Activated CD4-positive, alpha-beta T cell treated with anti-CD3 and anti-CD28 coated beads, Interleukin-2, amount 10 ng/mL, durations not matched to agents 7 days and 5 days (primary cell): ENCODE measurements at regions not wholly inside any gene's neighbourhood (a gene's known extent, or its start where the extent isn't known, plus 50 kb on each side); places are given as distances from the start of the nearest gene placed in this dataset.

Experiments
- CTCF ChIA-PET: fragments of 350-600 bp; sonication (Branson Sonifier 250); formaldehyde crosslinking; loops from one replicate; lab custom pipeline; 2021; ENCODE audit warnings: antibody characterized with exemption; lab: Charles Lee
- POLR2A ChIA-PET: fragments of 350-600 bp; sonication (Branson Sonifier 250); formaldehyde crosslinking; loops from one replicate; lab custom pipeline; 2021; ENCODE audit warnings: antibody characterized with exemption; lab: Charles Lee
- DNase-seq: peaks from one replicate; pipeline ENCODE4 v3.0.0-alpha.2; 2020
- H3K27ac Mint-ChIP-seq: one replicate; pipeline ENCODE4 v1.8.0; 2021; ENCODE audit warnings: mild to moderate bottlenecking, moderate library complexity, mixed read lengths
- H3K27me3 Mint-ChIP-seq: one replicate; pipeline ENCODE4 v1.8.0; 2021; ENCODE audit warnings: mixed read lengths
- H3K36me3 Mint-ChIP-seq: one replicate; pipeline ENCODE4 v1.8.0; 2021; ENCODE audit warnings: low read depth, mixed read lengths
- H3K4me1 Mint-ChIP-seq: one replicate; pipeline ENCODE4 v1.8.0; 2021; ENCODE audit warnings: mixed read lengths
- H3K4me3 Mint-ChIP-seq: one replicate; pipeline ENCODE4 v1.8.0; 2021; ENCODE audit warnings: mild to moderate bottlenecking, moderate library complexity, mixed read lengths
- H3K9me3 Mint-ChIP-seq: one replicate; pipeline ENCODE4 v1.8.0; 2021; ENCODE audit warnings: mixed read lengths

DNA sequence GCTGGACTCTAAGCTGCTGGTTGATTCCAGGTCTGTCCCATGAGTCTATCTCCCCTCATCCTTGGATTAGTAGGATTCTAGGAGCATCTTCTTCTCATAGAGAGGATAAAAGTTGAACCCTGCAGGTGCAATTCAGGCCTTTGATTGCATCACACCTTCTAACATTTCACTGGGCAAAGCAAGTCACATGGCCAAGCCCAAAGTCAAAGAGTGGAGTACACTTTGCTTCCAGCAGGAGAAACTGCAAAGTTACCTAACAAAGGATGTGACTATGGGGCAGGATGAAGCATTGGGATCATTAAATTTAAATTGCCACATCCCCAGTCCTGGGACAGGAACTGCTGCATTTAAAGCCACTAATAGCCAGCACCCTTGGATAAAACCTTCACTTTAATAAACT is 51.0 kb upstream of the EGFLAM start:
- H3K27ac Mint-ChIP-seq, result no peak overlapping the region
- H3K36me3 Mint-ChIP-seq, result no peaks in the 10 kb centered on the region
- DNase-seq, result no peak
- no peaks in the 10 kb centered on the region for H3K4me1 Mint-ChIP-seq
- no peaks in the 10 kb centered on the region for H3K9me3 Mint-ChIP-seq
- no peak overlapping the region for H3K4me3 Mint-ChIP-seq
- CTCF ChIA-PET, result interaction anchor here (0.7 kb wide), 1 partner anchor 15 kb away, joined by 3 read pairs; no protein-coding TSS in a partner anchor
- H3K27me3 Mint-ChIP-seq, result peaks cover 11% of the 10 kb centered on the region
- POLR2A ChIA-PET, result no interaction called here

- Mint-ChIP-seq H3K4me3 (no peak overlapping the region), H3K27ac (no peak overlapping the region), H3K9me3 (no peaks in the 10 kb centered on the region), H3K27me3 (peaks cover 9% of the 10 kb centered on the region), H3K36me3 (no peaks in the 10 kb centered on the region), H3K4me1 (no peaks in the 10 kb centered on the region)
- POLR2A ChIA-PET, result no interaction called here
- CTCF ChIA-PET, result no interaction called here
- DNase-seq, result no peak
Measured at GRCh38 chr5:38202741-38203140, 55.6 kb upstream of the EGFLAM start.

GRCh38 chr5:38200872-38201557 is 57.3 kb upstream of the EGFLAM start:
- Mint-ChIP-seq H3K27ac (no peak overlapping the region), H3K27me3 (peaks cover 5% of the 10 kb centered on the region), H3K4me3 (no peak overlapping the region), H3K36me3 (no peaks in the 10 kb centered on the region), H3K9me3 (no peaks in the 10 kb centered on the region), H3K4me1 (no peaks in the 10 kb centered on the region)
- DNase-seq, result no peak
- ChIA-PET POLR2A (no interaction called here), CTCF (interaction anchor here (0.5 kb wide), 1 partner anchor 1072 kb away, joined by 4 read pairs; no protein-coding TSS in a partner anchor)

DNA sequence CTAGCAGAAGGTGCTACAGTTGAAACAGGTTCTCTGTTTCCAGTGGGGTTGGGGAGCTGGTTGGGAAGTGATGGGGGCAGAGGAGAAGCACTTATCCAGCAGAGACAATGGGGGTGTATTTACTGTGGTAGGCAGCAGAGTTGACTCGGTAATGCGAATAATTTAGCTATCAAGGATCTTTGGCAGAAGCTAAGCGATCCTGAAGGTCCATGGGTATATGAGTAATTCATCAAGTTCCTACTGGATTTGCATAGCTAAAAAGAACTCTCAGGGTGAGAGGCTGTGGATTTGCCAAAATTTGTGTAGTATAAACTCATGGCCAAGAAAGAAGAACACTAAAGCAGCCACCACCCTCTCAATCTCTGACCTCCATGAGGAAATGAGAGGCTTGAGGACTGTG is 61.2 kb upstream of the EGFLAM start:
- H3K4me3 Mint-ChIP-seq, result no peak overlapping the region
- DNase-seq, result no peak
- peaks cover 23% of the 10 kb centered on the region for H3K27me3 Mint-ChIP-seq
- H3K27ac Mint-ChIP-seq, result no peak overlapping the region
- ChIA-PET CTCF (no interaction called here), POLR2A (no interaction called here)
- no peaks in the 10 kb centered on the region for H3K4me1 Mint-ChIP-seq
- no peaks in the 10 kb centered on the region for H3K9me3 Mint-ChIP-seq
- no peaks in the 10 kb centered on the region for H3K36me3 Mint-ChIP-seq

DNA sequence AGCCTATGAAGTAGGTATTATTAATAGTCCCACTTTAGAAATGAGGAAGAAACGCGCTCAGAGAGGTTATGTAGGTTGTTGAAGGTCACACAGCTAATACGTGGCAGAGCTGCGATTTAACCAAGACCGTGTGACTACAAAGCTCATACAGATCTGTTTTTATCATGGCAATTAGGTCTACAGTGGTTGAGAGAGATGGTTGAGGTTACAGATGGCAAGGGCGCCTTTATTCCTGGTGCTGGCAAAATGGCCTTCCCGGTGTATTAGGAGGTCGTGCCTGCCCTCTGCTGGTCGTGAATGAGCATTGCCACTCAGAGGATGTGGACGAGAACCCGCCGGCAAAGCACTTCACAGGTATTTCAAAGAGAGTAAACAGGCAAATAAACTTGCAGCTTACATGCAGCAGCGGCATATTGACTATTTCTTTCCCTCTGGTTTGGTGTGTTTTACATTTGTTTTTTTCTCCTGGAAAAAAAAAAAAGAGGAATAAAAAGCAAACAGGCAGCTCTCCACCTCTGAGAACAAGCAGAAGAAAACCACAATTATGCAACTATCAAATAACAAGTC is 65.3 kb upstream of the EGFLAM start:
- ChIA-PET CTCF (interaction anchor here (0.7 to 1.7 kb wide), 4 partner anchors 10 to 781 kb away, joined by 3 to 11 read pairs (median 4); no protein-coding TSS in a partner anchor), POLR2A (no interaction called here)
- Mint-ChIP-seq H3K27ac (no peak overlapping the region), H3K9me3 (no peaks in the 10 kb centered on the region), H3K4me3 (no peak overlapping the region), H3K4me1 (no peaks in the 10 kb centered on the region), H3K27me3 (peaks cover 23% of the 10 kb centered on the region), H3K36me3 (no peaks in the 10 kb centered on the region)
- peak; percentile 65 for DNase-seq

- ChIA-PET POLR2A (no interaction called here), CTCF (interaction anchor here (0.6 to 1.7 kb wide), 4 partner anchors 15 to 780 kb away, joined by 3 to 11 read pairs (median 4); no protein-coding TSS in a partner anchor)
- DNase-seq, result no peak
- Mint-ChIP-seq H3K27ac (no peak overlapping the region), H3K4me3 (no peak overlapping the region), H3K4me1 (peaks cover 2% of the 10 kb centered on the region), H3K36me3 (no peaks in the 10 kb centered on the region), H3K9me3 (no peaks in the 10 kb centered on the region), H3K27me3 (peaks cover 31% of the 10 kb centered on the region)
Measured at GRCh38 chr5:38191693-38192092, 66.7 kb upstream of the EGFLAM start.

GRCh38 chr5:38190111-38190510 is 68.2 kb upstream of the EGFLAM start:
- ChIA-PET POLR2A (interaction anchor here (0.6 kb wide), 1 partner anchor 168 kb away, joined by 4 read pairs; no protein-coding TSS in a partner anchor), CTCF (no interaction called here)
- no peaks in the 10 kb centered on the region for H3K9me3 Mint-ChIP-seq
- peaks cover 2% of the 10 kb centered on the region for H3K4me1 Mint-ChIP-seq
- H3K4me3 Mint-ChIP-seq, result no peak overlapping the region
- no peaks in the 10 kb centered on the region for H3K36me3 Mint-ChIP-seq
- no peak overlapping the region for H3K27ac Mint-ChIP-seq
- H3K27me3 Mint-ChIP-seq, result peaks cover 27% of the 10 kb centered on the region
- no peak for DNase-seq

- no peak for DNase-seq
- Mint-ChIP-seq H3K27me3 (peaks cover 18% of the 10 kb centered on the region), H3K4me1 (peaks cover 2% of the 10 kb centered on the region), H3K36me3 (no peaks in the 10 kb centered on the region), H3K4me3 (no peak overlapping the region), H3K27ac (no peak overlapping the region), H3K9me3 (no peaks in the 10 kb centered on the region)
- ChIA-PET POLR2A (no interaction called here), CTCF (no interaction called here)
Measured at GRCh38 chr5:38189081-38189504, 69.3 kb upstream of the EGFLAM start.

GRCh38 chr5:38188591-38188990 is 69.8 kb upstream of the EGFLAM start:
- POLR2A ChIA-PET, result no interaction called here
- Mint-ChIP-seq H3K27ac (no peak overlapping the region), H3K27me3 (peaks cover 14% of the 10 kb centered on the region), H3K4me1 (peaks cover 2% of the 10 kb centered on the region), H3K9me3 (no peaks in the 10 kb centered on the region), H3K36me3 (no peaks in the 10 kb centered on the region), H3K4me3 (no peak overlapping the region)
- CTCF ChIA-PET, result no interaction called here
- no peak for DNase-seq

- H3K9me3 Mint-ChIP-seq, result no peaks in the 10 kb centered on the region
- no peak overlapping the region for H3K4me3 Mint-ChIP-seq
Measured at GRCh38 chr5:38187532-38187931, 70.8 kb upstream of the EGFLAM start.

GRCh38 chr5:38184627-38185026 is 73.7 kb upstream of the EGFLAM start:
- DNase-seq, result no peak
- no peaks in the 10 kb centered on the region for H3K36me3 Mint-ChIP-seq
- CTCF ChIA-PET, result no interaction called here
- POLR2A ChIA-PET, result no interaction called here
- no peaks in the 10 kb centered on the region for H3K9me3 Mint-ChIP-seq
- H3K27me3 Mint-ChIP-seq, result peaks cover 9% of the 10 kb centered on the region
- no peak overlapping the region for H3K27ac Mint-ChIP-seq
- H3K4me3 Mint-ChIP-seq, result no peak overlapping the region
- peaks cover 2% of the 10 kb centered on the region for H3K4me1 Mint-ChIP-seq

More at GRCh38 chr5:38187532-38187931, 70.8 kb upstream of the EGFLAM start:
- Mint-ChIP-seq H3K36me3 (no peaks in the 10 kb centered on the region), H3K4me1 (peaks cover 2% of the 10 kb centered on the region), H3K27ac (no peak overlapping the region), H3K27me3 (peaks cover 9% of the 10 kb centered on the region)
- ChIA-PET POLR2A (interaction anchor here (0.5 to 0.6 kb wide), 2 partner anchors 260 to 757 kb away, joined by 4 read pairs; no protein-coding TSS in a partner anchor), CTCF (no interaction called here)
- no peak for DNase-seq

GRCh38 chr5:38182991-38183390 is 75.4 kb upstream of the EGFLAM start:
- ChIA-PET CTCF (interaction anchor here (1.2 kb wide), 1 partner anchor 10 kb away, joined by 3 read pairs; no protein-coding TSS in a partner anchor), POLR2A (no interaction called here)
- peaks cover 2% of the 10 kb centered on the region for H3K4me1 Mint-ChIP-seq
- H3K36me3 Mint-ChIP-seq, result no peaks in the 10 kb centered on the region
- no peak overlapping the region for H3K4me3 Mint-ChIP-seq
- H3K27me3 Mint-ChIP-seq, result peaks cover 11% of the 10 kb centered on the region
- H3K27ac Mint-ChIP-seq, result no peak overlapping the region
- H3K9me3 Mint-ChIP-seq, result no peaks in the 10 kb centered on the region
- no peak for DNase-seq

- Mint-ChIP-seq H3K27me3 (no peaks in the 10 kb centered on the region), H3K4me3 (no peak overlapping the region), H3K36me3 (no peaks in the 10 kb centered on the region), H3K27ac (no peak overlapping the region), H3K4me1 (no peaks in the 10 kb centered on the region), H3K9me3 (no peaks in the 10 kb centered on the region)
- no peak for DNase-seq
- CTCF ChIA-PET, result no interaction called here
- POLR2A ChIA-PET, result no interaction called here
Measured at GRCh38 chr5:38168029-38168428, 90.3 kb upstream of the EGFLAM start.
